RPMI8226 (cell line): ENCODE measurements at regions not wholly inside any gene's neighbourhood (a gene's known extent, or its start where the extent isn't known, plus 50 kb on each side); places are given as distances from the start of the nearest gene placed in this dataset.
"Not testable (repeated sequence)": the region's sequence is repeated elsewhere in the genome, so short reads cannot be mapped to it uniquely, and the experiment has no call there.

Experiments
- DNase-seq: peaks from one replicate; pipeline ENCODE4 v3.0.0-alpha.2; 2015

DNA sequence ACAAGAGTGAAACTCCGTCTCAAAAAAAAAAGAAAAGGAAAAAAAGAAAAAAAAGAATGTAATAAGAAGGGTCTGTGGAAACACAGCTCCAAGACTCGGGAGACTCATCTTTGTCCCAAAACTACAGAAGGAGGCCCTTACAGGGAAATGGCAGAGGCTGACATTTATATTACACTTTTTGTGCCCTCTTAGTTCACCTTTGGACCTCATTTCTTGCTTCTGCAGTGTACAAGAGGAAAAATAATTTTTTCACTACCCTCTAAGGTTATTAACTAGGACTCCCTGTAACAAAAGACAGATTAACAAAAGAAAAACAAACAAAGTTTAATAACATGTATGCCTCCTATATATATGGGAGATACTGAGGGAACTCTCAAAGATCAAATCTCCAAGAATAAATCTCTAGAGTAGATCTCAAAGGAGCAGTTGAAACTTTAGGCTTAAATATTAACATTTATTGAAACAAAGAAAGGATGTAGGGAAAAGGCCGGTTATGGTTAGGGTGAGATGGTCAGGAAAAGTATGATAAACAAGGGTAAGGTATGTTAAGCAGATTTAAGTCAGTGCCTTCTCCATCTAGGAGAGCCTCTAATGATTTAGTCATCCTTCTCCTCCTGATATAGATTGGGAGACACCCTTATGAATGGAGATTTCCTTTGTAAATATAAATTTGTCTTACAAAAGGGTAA is 121.3 kb upstream of the JADE1 start:
- no peak for DNase-seq

GRCh38 chr4:128686810-128687209 is 122.7 kb upstream of the JADE1 start:
- no peak for DNase-seq

- no peak for DNase-seq
Observed at GRCh38 chr4:128686032-128686465, 123.5 kb upstream of the JADE1 start.

DNA sequence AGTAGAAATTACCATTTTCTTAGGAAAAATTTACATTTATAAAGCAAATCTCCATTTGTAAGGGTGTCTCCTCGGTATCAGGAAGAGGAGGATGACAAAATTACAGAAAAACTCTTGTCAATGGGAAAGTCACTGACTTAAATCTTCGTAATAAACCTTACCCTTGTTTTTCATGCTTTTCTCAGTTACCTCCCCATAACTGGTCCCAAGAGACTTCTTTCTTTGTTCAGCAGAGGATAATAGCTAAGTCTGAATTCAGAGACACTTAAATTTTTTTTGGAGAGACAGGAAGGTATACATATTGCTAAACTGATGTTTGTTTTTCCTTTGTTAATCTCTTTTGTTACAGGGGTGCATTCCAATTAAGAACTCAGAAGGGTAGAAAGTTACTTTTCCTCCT is 125.5 kb upstream of the JADE1 start:
- DNase-seq, result no peak

DNA sequence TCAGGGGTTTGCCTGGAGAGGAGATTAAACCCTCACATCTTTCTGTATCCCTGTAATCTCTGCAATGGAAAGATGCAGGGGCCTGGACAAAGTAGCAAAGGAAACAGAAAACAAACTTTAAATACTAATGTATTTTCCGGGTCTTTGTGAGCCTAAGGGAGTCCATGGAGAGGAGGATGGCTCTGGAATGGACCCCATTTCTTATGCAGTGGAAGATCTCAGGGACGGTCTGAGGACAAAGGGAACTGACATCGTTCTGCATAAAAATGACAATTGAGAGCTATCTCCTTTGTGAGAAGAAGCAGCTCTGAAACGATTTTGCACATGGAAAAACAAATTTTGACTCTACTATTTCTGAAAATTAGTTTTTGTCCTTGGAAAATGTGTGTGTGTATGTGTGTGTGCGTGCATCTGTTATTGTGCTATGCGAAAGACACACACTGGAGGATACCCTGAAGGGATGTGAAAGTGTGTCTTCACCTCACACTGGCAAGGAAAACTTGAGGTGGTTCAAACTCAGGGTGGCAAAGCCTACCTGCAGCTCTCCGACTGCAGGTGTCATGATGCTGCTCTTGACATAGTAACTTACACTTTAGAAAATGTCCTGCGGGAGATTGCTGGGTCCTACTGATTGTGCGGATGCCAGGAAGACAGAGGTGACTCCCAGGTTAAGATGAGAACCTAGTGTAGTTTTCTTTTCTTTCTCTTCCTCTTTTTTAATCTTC is 126.4 kb upstream of the JADE1 start:
- peak; percentile 6 for DNase-seq

DNA sequence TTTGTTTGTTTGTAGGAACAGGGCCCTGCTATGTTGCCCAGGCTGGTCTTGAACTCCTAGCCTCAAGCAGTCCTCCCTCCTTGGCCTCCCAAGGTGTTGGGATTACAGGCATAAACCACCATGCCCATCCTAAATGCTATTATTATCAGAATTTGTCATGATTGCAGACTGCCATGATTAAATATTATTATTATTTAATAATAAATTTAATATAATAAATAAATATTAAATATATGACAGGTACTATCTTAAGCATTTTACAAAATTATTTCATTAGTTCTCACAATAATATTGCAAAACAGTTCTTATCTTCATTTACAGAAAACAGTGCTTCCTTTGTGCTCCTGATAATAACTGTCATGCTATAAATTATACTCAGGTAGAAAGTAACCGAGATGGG is 133.4 kb upstream of the JADE1 start:
- no peak for DNase-seq

DNA sequence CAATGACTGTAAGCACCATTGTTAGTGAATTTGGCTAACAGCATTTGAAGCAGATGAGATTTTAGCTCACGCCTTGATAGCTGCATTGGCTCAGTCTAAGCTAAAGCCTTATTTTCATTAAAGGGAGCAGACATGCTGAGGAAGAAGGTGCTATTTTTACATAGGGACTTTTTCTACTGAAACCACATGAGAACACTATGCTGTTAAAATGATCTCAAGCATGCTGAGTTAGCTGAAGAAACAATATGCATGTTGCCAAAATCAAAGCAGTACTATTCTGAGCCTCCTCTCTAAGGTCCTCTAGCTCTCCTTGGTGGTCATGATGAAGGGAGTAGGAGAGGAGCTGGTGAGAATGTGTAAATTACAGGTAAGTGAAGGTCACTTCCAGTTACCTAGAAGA is 134.4 kb upstream of the JADE1 start:
- peak; percentile 66 for DNase-seq

DNA sequence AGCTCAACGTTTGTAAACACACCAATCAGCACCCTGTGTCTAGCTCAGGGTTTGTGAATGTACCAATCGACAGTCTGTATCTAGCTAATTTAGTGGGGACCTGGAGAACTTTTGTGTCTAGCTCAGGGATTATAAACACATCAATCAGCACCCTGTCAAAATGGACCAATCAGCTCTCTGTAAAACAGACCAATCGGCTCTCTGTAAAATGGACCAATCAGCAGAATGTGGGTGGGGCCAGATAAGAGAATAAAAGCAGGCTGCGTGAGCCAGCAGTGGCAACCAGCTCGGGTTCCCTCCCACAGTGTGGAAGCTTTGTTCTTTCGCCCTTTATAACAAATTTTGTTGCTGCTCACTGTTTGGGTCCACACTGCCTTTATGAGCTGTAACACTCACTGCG is 136.3 kb upstream of the JADE1 start:
- not testable (repeated sequence) for DNase-seq

DNA sequence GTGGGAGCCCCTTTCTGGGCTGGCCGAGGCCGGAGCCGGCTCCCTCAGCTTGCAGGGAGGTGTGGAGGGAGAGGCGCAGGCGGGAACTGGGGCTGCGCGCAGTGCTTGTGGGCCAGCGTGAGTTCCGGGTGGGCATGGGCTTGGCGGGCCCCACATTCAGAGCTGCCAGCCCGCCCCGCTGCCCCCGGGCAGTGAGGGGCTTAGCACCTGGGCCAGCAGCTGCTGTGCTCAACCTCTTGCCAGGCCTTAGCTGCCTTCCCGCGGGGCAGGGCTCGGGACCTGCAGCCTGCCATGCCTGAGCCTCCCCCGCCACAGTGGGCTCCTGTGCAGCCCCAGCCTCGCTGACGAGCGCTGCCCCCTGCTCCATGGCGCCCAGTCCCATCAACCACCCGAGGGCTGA is 136.9 kb upstream of the JADE1 start:
- DNase-seq, result not testable (repeated sequence)

- no peak for DNase-seq
Observed at GRCh38 chr4:128670513-128670912, 139.0 kb upstream of the JADE1 start.

GRCh38 chr4:128668566-128668965 is 140.9 kb upstream of the JADE1 start:
- no peak for DNase-seq

DNA sequence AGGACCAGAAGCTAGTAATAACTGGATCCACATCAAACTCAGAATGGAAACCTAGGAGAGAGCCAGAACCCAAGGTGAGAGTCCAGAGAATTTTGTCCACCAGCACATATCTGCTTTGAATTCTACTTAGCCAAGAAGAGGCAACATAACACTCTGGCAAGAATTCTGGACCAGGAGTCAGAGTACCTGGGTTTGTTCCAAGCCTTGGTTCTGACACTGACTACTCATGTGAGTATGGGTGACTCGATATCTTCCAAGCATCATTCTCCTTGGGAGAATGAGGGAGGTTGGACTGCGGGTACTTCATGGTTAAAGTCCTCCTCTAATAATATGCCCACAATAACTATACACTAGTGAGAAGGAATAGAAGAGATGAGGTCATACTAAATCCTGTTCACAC is 144.0 kb upstream of the JADE1 start:
- DNase-seq, result no peak

GRCh38 chr4:128663325-128663724 is 146.2 kb upstream of the JADE1 start:
- peak; percentile 94 for DNase-seq

DNA sequence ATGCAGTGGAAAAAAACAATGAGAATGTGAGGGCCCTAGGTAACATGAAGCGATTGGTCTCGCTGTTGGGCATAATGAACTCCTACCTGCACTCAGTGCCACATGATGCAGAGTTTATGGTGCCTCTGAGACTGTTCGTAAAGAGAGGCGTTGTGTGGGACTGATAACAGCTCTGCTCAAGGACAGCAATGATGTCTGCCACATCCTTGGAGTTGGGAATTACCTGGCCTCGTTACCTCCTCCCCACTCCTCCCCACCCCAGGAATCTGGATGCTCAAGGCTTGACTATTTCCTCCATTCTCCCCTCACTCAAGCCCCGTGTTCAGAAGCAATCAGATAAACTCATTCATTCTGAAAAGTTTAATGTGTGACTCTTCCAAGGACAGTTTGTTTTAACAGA is 148.0 kb upstream of the JADE1 start:
- no peak for DNase-seq

DNA sequence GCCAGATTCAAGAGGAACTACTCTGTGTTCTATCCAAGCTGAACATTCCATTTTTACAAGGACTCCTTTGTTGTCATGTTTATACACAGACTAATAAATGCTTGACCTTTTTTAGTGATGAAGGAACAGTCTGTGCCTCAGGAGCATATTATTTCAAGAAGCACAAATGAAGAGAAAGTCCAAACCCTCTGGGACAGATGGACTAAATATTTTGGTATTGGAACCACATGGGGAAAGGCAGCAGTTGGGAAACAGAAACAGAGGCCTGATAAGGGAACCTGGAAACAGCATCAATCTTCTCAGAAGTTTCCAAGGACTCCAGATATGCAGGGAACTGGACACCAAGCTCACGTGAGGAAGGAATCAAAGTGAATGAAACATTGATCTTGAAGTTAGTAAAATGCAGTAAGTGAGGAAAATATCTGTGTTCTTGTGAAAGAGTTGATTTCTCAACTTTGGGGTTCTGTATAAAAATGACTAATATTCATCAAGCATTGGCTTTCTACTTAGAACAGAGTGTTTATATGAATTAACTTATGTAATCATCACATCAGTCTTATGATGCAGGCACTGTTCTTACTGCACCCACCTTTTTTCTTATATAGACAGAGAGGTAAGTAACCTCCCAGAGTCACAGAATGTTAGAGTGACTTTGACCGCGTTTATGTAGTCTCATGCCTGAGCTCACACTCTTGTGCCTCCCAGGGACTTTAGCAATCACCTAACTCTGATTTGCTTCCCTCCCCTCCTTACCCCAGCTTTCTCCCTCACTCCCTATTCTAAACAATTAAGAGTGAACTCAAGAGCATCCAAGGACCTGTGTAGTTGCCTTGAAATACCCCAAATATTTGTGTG is 148.9 kb upstream of the JADE1 start:
- no peak for DNase-seq

DNA sequence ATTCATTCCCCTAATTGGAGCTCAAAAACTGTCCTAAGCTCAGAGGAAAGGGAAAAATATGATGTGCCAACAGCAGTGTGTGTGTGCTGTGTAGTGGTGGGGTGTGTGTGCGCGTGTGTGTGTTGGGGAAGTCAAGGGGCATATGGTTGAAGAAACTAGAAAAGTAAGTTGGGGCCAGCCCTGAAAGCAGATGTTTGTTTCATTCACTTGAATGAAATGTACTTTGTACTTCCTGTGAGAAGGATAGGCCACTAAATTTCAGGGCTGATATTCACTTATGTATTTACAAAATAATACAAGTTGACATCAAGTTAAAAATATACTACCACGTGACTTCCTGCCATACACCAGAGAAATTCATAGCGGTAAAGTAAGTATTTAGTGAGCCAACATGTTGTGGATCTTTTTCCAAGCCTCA is 151.3 kb upstream of the JADE1 start:
- DNase-seq, result no peak

DNA sequence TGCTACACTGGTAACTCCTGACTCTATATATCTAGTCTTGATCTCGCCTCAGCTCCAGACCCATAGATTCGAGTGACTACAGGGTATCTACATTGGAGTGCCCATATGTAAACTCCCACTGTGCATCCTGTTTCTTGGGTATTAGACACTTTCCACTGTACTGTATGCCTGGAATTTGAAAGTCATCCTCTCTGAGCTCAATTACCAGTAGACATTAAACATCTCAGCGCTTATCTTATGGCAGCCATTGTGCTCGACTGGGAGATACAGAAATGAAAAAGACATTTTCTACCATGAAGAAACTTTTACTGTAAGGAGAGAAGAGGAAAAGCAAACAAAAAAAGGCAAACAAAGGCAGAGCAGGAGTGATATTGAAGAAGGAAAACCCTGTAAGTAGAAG is 151.9 kb upstream of the JADE1 start:
- no peak for DNase-seq

- no peak for DNase-seq
Observed at GRCh38 chr4:128654465-128654864, 155.0 kb upstream of the JADE1 start.

DNA sequence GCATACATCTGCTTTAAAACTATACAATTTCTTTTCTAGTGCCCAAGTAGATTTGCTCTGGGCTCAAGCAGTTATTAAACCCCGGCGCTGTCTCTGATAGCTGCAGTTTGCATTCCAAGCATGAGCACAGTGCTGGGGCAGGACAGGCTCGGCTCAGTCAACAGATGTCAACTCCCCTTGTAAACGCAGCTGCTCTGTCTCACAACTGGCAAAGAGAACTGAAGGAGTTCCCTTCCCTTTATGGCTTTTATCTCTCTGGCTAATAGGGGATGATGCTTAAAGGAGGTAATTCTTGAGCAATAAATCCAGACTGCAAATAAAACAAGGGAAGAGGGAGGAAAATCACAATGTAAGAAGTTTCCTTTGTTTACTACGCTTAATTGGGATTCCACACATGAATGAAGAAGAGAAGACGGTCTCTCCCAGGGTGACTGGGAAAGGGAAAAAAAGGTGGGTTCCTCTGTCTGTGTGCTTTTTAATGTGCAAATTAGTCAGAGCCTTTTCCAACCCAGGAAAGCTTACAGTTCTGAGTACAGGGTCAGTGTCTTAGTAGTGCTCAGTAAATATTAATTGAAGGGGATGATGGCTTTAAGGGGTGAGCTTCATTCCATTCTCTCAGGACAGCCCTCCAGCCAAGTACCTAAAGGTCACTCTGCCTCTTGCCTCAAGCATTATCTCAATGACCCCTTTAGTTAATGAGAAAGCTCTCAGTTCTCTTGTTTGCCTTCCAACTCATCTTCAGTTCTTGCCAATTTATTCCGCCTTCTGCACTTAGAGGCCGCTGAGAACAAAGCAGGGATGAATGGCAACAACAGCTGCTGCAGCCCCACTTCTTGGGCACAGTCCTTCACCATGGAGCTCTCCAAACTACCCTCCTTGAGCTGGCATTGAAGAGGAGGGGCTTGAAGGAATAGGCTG is 155.7 kb upstream of the JADE1 start:
- DNase-seq, result no peak

GRCh38 chr4:128649575-128650205 is 159.8 kb upstream of the JADE1 start:
- no peak for DNase-seq

DNA sequence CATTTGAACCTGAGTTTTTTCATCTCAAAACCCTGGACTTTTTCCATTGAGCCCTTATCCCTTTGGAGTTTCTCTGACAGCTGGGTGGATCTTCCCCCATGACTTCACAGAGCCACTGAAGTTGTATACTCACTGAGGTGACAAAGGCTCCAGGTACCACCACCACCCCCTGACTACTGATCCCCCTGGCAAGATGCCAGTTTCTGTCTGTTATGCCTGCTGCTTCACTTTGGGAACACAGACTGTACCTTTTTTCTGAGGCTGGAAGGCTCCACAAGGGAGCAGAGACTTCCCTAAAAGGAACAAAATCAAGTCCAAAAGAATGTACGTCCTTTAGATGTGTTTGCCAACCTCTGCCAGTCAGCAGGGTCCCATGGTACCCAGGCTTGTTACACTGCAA is 160.3 kb upstream of the JADE1 start:
- no peak for DNase-seq

DNA sequence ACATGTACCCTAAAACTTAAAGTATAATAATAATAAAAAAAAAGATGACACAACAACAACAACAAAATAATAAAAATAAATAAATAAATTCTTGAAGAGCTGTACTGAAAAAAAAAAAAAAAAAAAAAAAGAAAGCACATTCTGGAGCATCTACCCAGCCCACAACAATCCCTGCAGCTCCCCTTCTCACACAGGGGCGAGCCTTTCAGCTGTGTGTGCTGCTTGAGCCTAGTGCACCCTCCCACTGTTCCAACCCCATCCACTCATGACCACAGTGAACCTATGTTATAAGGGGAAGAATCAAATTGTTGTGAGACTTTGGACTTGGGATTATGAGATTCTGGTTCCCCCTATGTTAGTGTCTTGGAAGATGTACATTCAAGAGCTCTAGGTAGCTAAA is 161.5 kb upstream of the JADE1 start:
- no peak for DNase-seq
